Panc1 (cell line): ENCODE measurements at regions not wholly inside any gene's neighbourhood (a gene's known extent, or its start where the extent isn't known, plus 50 kb on each side); places are given as distances from the start of the nearest gene placed in this dataset.

Experiments used
- CTCF ChIP-seq: fragments of 450-650 bp; IDR thresholded peaks from 2 replicates; pipeline ENCODE4 v1.5.1; 2017; ENCODE audit warnings: mild to moderate bottlenecking
- POLR2AphosphoS5 ChIP-seq: IDR thresholded peaks from 2 replicates; pipeline ENCODE4 v1.6.1; 2012; ENCODE audit warnings: mild to moderate bottlenecking, low read depth, low read length, moderate library complexity
- REST ChIP-seq, 2 experiments: IDR thresholded peaks; 2 replicates each; pipeline ENCODE4 v1.6.1; 2011 to 2012; ENCODE audit warnings: low read depth in 2 of 2, control low read depth in 1 of 2, low read length in 1 of 2, mild to moderate bottlenecking in 1 of 2, moderate library complexity in 1 of 2; ENCODE audit not compliant: insufficient read depth in 1 of 2

DNA sequence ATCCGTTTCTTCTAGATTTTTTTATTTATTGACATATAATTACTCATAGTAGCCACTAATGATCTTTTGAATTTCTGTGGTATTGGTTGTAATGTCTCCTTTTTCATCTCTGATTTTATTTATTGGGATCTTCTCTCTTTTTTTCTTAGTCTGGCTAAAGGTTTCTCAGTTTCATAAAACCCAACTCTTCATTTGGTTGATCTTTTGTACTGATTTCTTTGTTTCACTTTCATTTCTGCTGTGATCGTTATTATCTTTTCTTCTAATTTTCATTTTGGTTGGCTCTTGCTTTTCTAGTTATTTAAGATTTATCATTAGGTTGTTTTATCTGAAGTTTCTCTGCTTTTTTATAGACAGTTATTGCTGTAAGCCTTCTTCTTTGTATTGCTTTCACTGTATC lies 463.6 kb upstream of the CRIM1 start:
- TF ChIP-seq CTCF (no peak), REST (IDR thresholded peaks at IDR 0.05; ENCODE audit: insufficient read depth in 1 of 2, low read depth in 2 of 2, low read length in 1 of 2) (no peak), POLR2AphosphoS5 (no peak)
